ENCODE measurements at regions not wholly inside any gene's neighbourhood (a gene's known extent, or its start where the extent isn't known, plus 50 kb on each side); places are given as distances from the start of the nearest gene placed in this dataset.

DNA sequence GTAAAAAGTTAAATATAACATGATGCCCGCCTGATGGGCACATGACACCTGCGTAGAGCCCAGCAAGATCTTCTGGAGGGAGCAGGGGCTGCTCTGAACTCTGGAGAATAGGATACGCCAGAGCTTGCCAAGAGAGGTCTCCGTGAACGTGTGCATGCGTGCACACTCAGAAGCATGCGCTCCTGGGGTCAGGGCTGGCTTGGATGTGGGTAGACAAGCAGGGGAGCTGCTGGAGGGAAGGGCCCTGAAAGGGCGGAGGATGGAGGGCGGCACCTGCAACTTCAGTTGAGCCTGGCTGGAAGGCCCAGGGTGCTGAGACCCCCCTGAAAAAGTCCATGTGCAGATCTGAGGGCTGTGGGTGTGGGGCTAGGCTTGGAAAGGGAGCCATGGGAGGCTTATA lies 828.4 kb upstream of the SALL3 start:
- H3K27me3 ChIP-seq (ENCODE audit: control insufficient read depth, insufficient read depth, low read length) = no peaks in the 10 kb centered on the region
- CTCF ChIA-PET = no interaction called here
- TF ChIP-seq CTCF (IDR thresholded peaks at IDR 0.05; ENCODE audit: insufficient read depth, low read depth, low read length) = no peak

GRCh38 chr18:78151948-78152725 lies 827.5 kb upstream of the SALL3 start:
- no peak overlapping the region for H3K4me3 ChIP-seq (ENCODE audit: low read depth, low read length)
- DNase-seq (ENCODE audit: low read depth) = no peak
- POLR2A ChIA-PET = no interaction called here
- TF ChIP-seq CTCF (IDR thresholded peaks at IDR 0.05; ENCODE audit: insufficient read depth, low read depth, low read length) = no peak
- CTCF ChIA-PET = no interaction called here
- no peaks in the 10 kb centered on the region for H3K27me3 ChIP-seq (ENCODE audit: control insufficient read depth, insufficient read depth, low read length)
- H3K36me3 ChIP-seq (ENCODE audit: control insufficient read depth, insufficient read depth, low read length) = no peaks in the 10 kb centered on the region

More for the DNA sequence above, 828.4 kb upstream of the SALL3 start:
- no peaks in the 10 kb centered on the region for H3K36me3 ChIP-seq (ENCODE audit: control insufficient read depth, insufficient read depth, low read length)
- H3K4me3 ChIP-seq (ENCODE audit: low read depth, low read length) = no peak overlapping the region
- no peak for DNase-seq (ENCODE audit: low read depth)
- POLR2A ChIA-PET = no interaction called here

DNA sequence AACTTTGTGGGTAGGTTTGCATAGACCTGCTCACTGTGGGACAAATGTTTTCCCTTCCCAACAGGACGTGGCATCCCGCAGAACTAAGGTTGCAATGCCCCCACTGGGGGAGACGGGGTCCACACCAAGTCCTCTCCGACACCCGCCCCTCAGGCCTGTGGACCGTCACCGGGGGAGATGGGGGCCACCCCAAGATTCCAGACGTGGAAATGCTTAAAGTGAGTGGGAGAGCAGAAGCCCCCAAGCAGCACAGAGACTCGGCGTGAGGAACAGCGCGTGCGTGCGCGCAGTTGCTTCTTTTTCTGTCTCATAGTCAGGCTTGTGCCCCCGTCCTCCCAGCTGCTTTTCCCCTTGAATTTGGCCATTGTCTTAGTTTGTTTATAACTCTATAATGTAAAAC lies 826.3 kb upstream of the SALL3 start:
- POLR2A ChIA-PET = no interaction called here
- CTCF ChIA-PET = no interaction called here
- no peak for TF ChIP-seq CTCF (IDR thresholded peaks at IDR 0.05; ENCODE audit: insufficient read depth, low read depth, low read length)

DNA sequence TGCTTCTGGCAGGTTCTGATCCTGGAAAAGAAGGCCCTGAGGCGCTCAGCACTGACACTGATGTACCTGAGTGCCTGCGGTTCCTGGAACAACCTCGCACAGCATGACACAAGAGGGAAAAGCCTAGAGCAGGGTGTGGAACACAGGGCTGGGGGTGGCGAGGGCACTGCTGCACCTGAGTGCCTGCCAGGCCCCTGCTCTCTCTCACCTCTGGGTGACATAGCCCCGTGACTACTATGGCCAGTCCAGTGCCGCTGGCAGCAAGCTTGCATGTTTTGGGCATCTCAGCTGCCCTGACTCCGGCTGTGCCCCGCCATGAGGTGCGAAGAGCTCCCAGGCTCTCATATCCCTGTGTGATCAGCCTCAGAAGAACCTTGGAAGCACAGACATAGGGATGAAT lies 825.2 kb upstream of the SALL3 start:
- ChIA-PET POLR2A (no interaction called here), CTCF (no interaction called here)
- DNase-seq (ENCODE audit: low read depth) = no peak

More for the DNA sequence above, 826.3 kb upstream of the SALL3 start:
- no peak for DNase-seq (ENCODE audit: low read depth)
- Histone ChIP-seq H3K36me3 (ENCODE audit: control insufficient read depth, insufficient read depth, low read length) (no peaks in the 10 kb centered on the region), H3K4me3 (ENCODE audit: low read depth, low read length) (no peak overlapping the region), H3K27me3 (ENCODE audit: control insufficient read depth, insufficient read depth, low read length) (no peaks in the 10 kb centered on the region)

DNA sequence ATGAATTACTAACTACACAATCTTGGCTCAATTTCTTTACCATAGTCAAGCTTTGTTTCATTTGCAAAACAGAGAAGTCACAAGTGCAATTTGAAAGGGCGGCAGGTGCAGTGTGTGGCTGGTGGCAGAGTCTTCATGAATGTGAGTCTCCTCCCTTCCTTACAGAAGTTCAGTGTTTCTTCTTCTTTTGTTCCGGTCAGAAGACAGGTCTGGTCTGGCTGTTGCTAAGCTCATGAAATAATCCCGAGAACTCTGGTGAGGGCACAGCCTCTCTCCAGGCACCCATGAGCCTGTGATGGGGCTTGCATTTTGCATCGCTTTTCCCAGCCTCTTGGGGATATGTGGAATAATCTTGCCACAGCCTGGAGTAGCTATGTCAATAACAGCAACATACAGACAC lies 824.8 kb upstream of the SALL3 start:
- H3K36me3 ChIP-seq (ENCODE audit: control insufficient read depth, insufficient read depth, low read length) = no peaks in the 10 kb centered on the region
- CTCF ChIA-PET = no interaction called here
- H3K27me3 ChIP-seq (ENCODE audit: control insufficient read depth, insufficient read depth, low read length) = no peaks in the 10 kb centered on the region
- POLR2A ChIA-PET = no interaction called here
- no peak for DNase-seq (ENCODE audit: low read depth)
- no peak for TF ChIP-seq CTCF (IDR thresholded peaks at IDR 0.05; ENCODE audit: insufficient read depth, low read depth, low read length)
- no peak overlapping the region for H3K4me3 ChIP-seq (ENCODE audit: low read depth, low read length)

More for the DNA sequence above, 825.2 kb upstream of the SALL3 start:
- Histone ChIP-seq H3K4me3 (ENCODE audit: low read depth, low read length) (no peak overlapping the region), H3K36me3 (ENCODE audit: control insufficient read depth, insufficient read depth, low read length) (no peaks in the 10 kb centered on the region), H3K27me3 (ENCODE audit: control insufficient read depth, insufficient read depth, low read length) (no peaks in the 10 kb centered on the region)
- no peak for TF ChIP-seq CTCF (IDR thresholded peaks at IDR 0.05; ENCODE audit: insufficient read depth, low read depth, low read length)
